ENCODE measurements at regions not wholly inside any gene's neighbourhood (a gene's known extent, or its start where the extent isn't known, plus 50 kb on each side); places are given as distances from the start of the nearest gene placed in this dataset.

DNA sequence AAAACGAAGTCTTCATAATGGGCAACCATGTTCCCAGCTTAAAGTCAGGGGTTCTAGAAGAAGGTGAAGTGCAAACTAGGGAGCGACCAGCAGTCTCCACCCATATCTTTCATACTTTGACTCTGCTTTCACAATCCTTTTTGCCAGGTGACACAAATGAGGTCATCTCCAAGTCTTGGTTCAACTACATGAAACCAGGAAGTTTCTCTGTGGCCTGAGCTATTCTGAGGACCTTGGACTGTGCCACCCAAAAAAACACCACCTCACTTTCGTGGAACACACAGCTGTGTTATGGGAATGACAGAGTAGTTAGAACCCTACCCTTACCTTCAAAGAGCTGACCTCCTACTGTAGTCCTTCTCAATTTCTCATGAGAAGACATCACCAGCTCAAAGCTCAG is 309.2 kb downstream of the AGTPBP1 start:
- H3K4me3 ChIP-seq (ENCODE audit: low read depth in 1 of 3, low read length in 3 of 3) = no peak overlapping the region
- H3K27ac ChIP-seq (ENCODE audit: low read depth in 1 of 2, low read length in 2 of 2) = no peak overlapping the region
- TF ChIP-seq SP1 (IDR thresholded peaks at IDR 0.05) = no peak
- no peak for TF ChIP-seq ATF3 (IDR thresholded peaks at IDR 0.05)
- no peak for TF ChIP-seq EGR1 (IDR thresholded peaks at IDR 0.05; ENCODE audit: low read depth in 2 of 2)
- TF ChIP-seq, protein P1, sequence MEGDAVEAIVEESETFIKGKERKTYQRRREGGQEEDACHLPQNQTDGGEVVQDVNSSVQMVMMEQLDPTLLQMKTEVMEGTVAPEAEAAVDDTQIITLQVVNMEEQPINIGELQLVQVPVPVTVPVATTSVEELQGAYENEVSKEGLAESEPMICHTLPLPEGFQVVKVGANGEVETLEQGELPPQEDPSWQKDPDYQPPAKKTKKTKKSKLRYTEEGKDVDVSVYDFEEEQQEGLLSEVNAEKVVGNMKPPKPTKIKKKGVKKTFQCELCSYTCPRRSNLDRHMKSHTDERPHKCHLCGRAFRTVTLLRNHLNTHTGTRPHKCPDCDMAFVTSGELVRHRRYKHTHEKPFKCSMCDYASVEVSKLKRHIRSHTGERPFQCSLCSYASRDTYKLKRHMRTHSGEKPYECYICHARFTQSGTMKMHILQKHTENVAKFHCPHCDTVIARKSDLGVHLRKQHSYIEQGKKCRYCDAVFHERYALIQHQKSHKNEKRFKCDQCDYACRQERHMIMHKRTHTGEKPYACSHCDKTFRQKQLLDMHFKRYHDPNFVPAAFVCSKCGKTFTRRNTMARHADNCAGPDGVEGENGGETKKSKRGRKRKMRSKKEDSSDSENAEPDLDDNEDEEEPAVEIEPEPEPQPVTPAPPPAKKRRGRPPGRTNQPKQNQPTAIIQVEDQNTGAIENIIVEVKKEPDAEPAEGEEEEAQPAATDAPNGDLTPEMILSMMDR (IDR thresholded peaks at IDR 0.05; ENCODE audit: low read depth, low read length, missing input control) = no peak
- no peak for TF ChIP-seq RAD21 (IDR thresholded peaks at IDR 0.05)
- no peak for TF ChIP-seq TAF1 (conservative IDR thresholded peaks at IDR 0.05)
- TF ChIP-seq ZBTB33 (IDR thresholded peaks at IDR 0.05) = no peak
- no peak for TF ChIP-seq REST (IDR thresholded peaks at IDR 0.05)
- TF ChIP-seq HNF4A (conservative IDR thresholded peaks at IDR 0.05) = no peak
- no peak for TF ChIP-seq RXRA (IDR thresholded peaks at IDR 0.05)
- TF ChIP-seq FOXA1 (IDR thresholded peaks at IDR 0.05) = no peak
- TF ChIP-seq MAX (IDR thresholded peaks at IDR 0.05) = no peak
- TF ChIP-seq HNF4G (IDR thresholded peaks at IDR 0.05) = no peak
- TF ChIP-seq YY1 (IDR thresholded peaks at IDR 0.05) = no peak
- no peak for TF ChIP-seq GABPA (IDR thresholded peaks at IDR 0.05 in 1 of 2, conservative IDR thresholded peaks at IDR 0.05 in 1 of 2)
- no peak for TF ChIP-seq FOXA2 (IDR thresholded peaks at IDR 0.05)
- no peak for TF ChIP-seq JUND (IDR thresholded peaks at IDR 0.05)
- H3K9me3 ChIP-seq (ENCODE audit: control insufficient read depth in 4 of 4, low read length in 3 of 4) = no peaks in the 10 kb centered on the region
- no peak for DNase-seq (ENCODE audit: low spot score)
- H3K27me3 ChIP-seq (ENCODE audit: control insufficient read depth in 4 of 4, insufficient read depth in 4 of 4, low read length in 3 of 4) = no peaks in the 10 kb centered on the region
- no peaks in the 10 kb centered on the region for H3K4me1 ChIP-seq (ENCODE audit: control insufficient read depth in 4 of 4, insufficient read depth in 4 of 4, low read length in 3 of 4)
- H3K36me3 ChIP-seq (ENCODE audit: control insufficient read depth in 4 of 4, insufficient read depth in 3 of 4, low read depth in 1 of 4, low read length in 3 of 4) = no peaks in the 10 kb centered on the region
- no peak overlapping the region for H3K9ac ChIP-seq (ENCODE audit: low read depth in 1 of 2, low read length in 2 of 2)
- 48% methylated on average over 3 of the region's 3 CpGs for WGBS
